AG04450 (cell line): ENCODE measurements at regions not wholly inside any gene's neighbourhood (a gene's known extent, or its start where the extent isn't known, plus 50 kb on each side); places are given as distances from the start of the nearest gene placed in this dataset.

Source experiments
- CTCF ChIA-PET: fragments of 300-600, 350-600 bp; formaldehyde crosslinking; extraction: SDS; loops from one replicate; lab custom pipeline; 2022; ENCODE audit warnings: antibody characterized with exemption, inconsistent platforms; lab: Charles Lee
- POLR2A ChIA-PET: fragments of 350-600 bp; formaldehyde crosslinking; extraction: SDS; loops from one replicate; lab custom pipeline; 2021; ENCODE audit warnings: antibody characterized with exemption, inconsistent platforms; lab: Yijun Ruan, JAX
- DNase-seq: peaks from one replicate; pipeline ENCODE4 v3.0.0-alpha.2; 2011; ENCODE audit warnings: low read depth, low spot score
- H3K27ac ChIP-seq: one replicate; pipeline ENCODE4 v1.5.1; 2012; ENCODE audit warnings: low read depth, low read length, control low read depth
- H3K27me3 ChIP-seq: one replicate; pipeline ENCODE4 v1.6.0; 2012; ENCODE audit warnings: low read length; ENCODE audit not compliant: control insufficient read depth, insufficient read depth
- H3K4me3 ChIP-seq: 2 replicates; pipeline ENCODE4 v1.5.1; 2011; ENCODE audit warnings: mild to moderate bottlenecking, low read depth, low read length, control low read depth
- H3K9me3 ChIP-seq: 2 replicates; pipeline ENCODE4 v1.5.1; 2012; ENCODE audit warnings: low read length; ENCODE audit not compliant: control insufficient read depth, insufficient read depth
- CTCF ChIP-seq: IDR thresholded peaks from 2 replicates; pipeline ENCODE4 v1.5.1; 2011; ENCODE audit warnings: low read depth, low read length, control low read depth, inconsistent platforms

- CTCF ChIA-PET, result no interaction called here
- H3K4me3 ChIP-seq, result no peak overlapping the region
- H3K27me3 ChIP-seq, result no peaks in the 10 kb centered on the region
- H3K27ac ChIP-seq, result no peak overlapping the region
- POLR2A ChIA-PET, result no interaction called here
- no peak for DNase-seq
- no peak for TF ChIP-seq CTCF
- H3K9me3 ChIP-seq, result no peaks in the 10 kb centered on the region
Measured at GRCh38 chr6:140636271-140636907, 1261.9 kb upstream of the CITED2 start.

- ChIA-PET POLR2A (no interaction called here), CTCF (no interaction called here)
- no peak overlapping the region for H3K27ac ChIP-seq
- peaks cover 19% of the 10 kb centered on the region for H3K9me3 ChIP-seq
- no peaks in the 10 kb centered on the region for H3K27me3 ChIP-seq
- no peak for TF ChIP-seq CTCF
- no peak overlapping the region for H3K4me3 ChIP-seq
- no peak for DNase-seq
Measured at GRCh38 chr6:140627002-140627401, 1252.6 kb upstream of the CITED2 start.

- TF ChIP-seq CTCF, result no peak
- Histone ChIP-seq H3K9me3 (peaks cover 15% of the 10 kb centered on the region), H3K27me3 (no peaks in the 10 kb centered on the region), H3K27ac (no peak overlapping the region), H3K4me3 (no peak overlapping the region)
- ChIA-PET POLR2A (interaction anchor here (0.6 kb wide), 1 partner anchor 767 kb away, joined by 3 read pairs; no protein-coding TSS in a partner anchor), CTCF (no interaction called here)
- DNase-seq, result peak; percentile 61
Measured at GRCh38 chr6:140623498-140623897, 1249.0 kb upstream of the CITED2 start.

- DNase-seq, result no peak
Measured at GRCh38 chr6:140620496-140620895, 1246.0 kb upstream of the CITED2 start.

GRCh38 chr6:140609956-140610355, 1235.5 kb upstream of the CITED2 start:
- Histone ChIP-seq H3K27ac (no peak overlapping the region), H3K4me3 (no peak overlapping the region), H3K27me3 (no peaks in the 10 kb centered on the region), H3K9me3 (peaks cover 9% of the 10 kb centered on the region; the same call in 1 of the 2 replicates)
- TF ChIP-seq CTCF, result no peak
- ChIA-PET POLR2A (no interaction called here), CTCF (no interaction called here)
- no peak for DNase-seq

More at GRCh38 chr6:140620496-140620895, 1246.0 kb upstream of the CITED2 start:
- Histone ChIP-seq H3K27ac (no peak overlapping the region), H3K4me3 (no peak overlapping the region), H3K27me3 (no peaks in the 10 kb centered on the region), H3K9me3 (peaks cover 3% of the 10 kb centered on the region; the same call in 1 of the 2 replicates)
- ChIA-PET CTCF (no interaction called here), POLR2A (no interaction called here)
- no peak for TF ChIP-seq CTCF
